ENCODE measurements at regions not wholly inside any gene's neighbourhood (a gene's known extent, or its start where the extent isn't known, plus 50 kb on each side); places are given as distances from the start of the nearest gene placed in this dataset.

GRCh38 chr11:96760306-96760705 is 370.5 kb downstream of the JRKL start:
- H3K4me3 Mint-ChIP-seq = no peak overlapping the region
- Histone ChIP-seq H2BK5ac (ENCODE audit: insufficient read length, low read length) (no peak overlapping the region), H2BK20ac (ENCODE audit: low read depth, low read length, poor library complexity, severe bottlenecking) (no peak overlapping the region), H2BK120ac (ENCODE audit: low read depth, low read length, poor library complexity, severe bottlenecking) (no peak overlapping the region), H2AFZ (ENCODE audit: low read length) (no peak overlapping the region), H3K4me2 (ENCODE audit: insufficient read depth, insufficient read length, low read length) (no peak overlapping the region), H3K4me1 (ENCODE audit: insufficient read depth, low read length) (no peaks in the 10 kb centered on the region; the same call in 1 of the 2 replicates), H3K18ac (ENCODE audit: insufficient read length, low read depth, low read length) (no peak overlapping the region), H2BK12ac (ENCODE audit: insufficient read length, low read depth, low read length) (no peak overlapping the region), H4K8ac (replicated peaks; ENCODE audit: insufficient read length, low read depth, low read length) (no peak overlapping the region), H4K20me1 (ENCODE audit: control insufficient read depth, insufficient read depth, insufficient read length) (no peaks in the 10 kb centered on the region), H3T11ph (ENCODE audit: low read length) (no peak overlapping the region), H4K91ac (ENCODE audit: insufficient read length, low read depth, low read length) (no peak overlapping the region), H3K9ac (ENCODE audit: extremely low read depth, insufficient read length, low read length) (no peak overlapping the region), H3K23ac (ENCODE audit: insufficient read length, low read depth, low read length) (no peak overlapping the region), H3K23me2 (ENCODE audit: insufficient read length, low read depth, low read length, poor library complexity, severe bottlenecking) (no peaks in the 10 kb centered on the region), H2AK5ac (ENCODE audit: insufficient read length, low read length) (no peak overlapping the region), H3K56ac (ENCODE audit: insufficient read length, low read depth, low read length) (no peak overlapping the region), H2BK15ac (ENCODE audit: low read depth, low read length) (no peak overlapping the region), H3K9me3 (ENCODE audit: control insufficient read depth, low read depth, low read length) (no peaks in the 10 kb centered on the region), H3K14ac (ENCODE audit: insufficient read depth, low read length) (no peak overlapping the region), H3K79me2 (ENCODE audit: insufficient read depth, low read length) (no peaks in the 10 kb centered on the region), H3K79me1 (ENCODE audit: insufficient read depth, low read depth, low read length, poor library complexity, severe bottlenecking) (no peaks in the 10 kb centered on the region), H4K5ac (ENCODE audit: insufficient read length, low read depth, low read length) (no peak overlapping the region), H3K4ac (ENCODE audit: low read depth, low read length) (no peak overlapping the region), H3K27me3 (ENCODE audit: insufficient read depth, low read length) (no peaks in the 10 kb centered on the region), H3K27ac (ENCODE audit: insufficient read length, low read depth, low read length) (no peak overlapping the region)
- no peaks in the 10 kb centered on the region for H3K4me1 Mint-ChIP-seq
- no peaks in the 10 kb centered on the region for H3K27me3 Mint-ChIP-seq (ENCODE audit: low read depth)
- TF ChIP-seq CTCF (conservative IDR thresholded peaks at IDR 0.05) = no peak
- no CpG with 5 or more reads among the region's 2 CpGs for WGBS (ENCODE audit: extremely low coverage, insufficient read length, low lambda C conversion rate)
- no peaks in the 10 kb centered on the region for H3K36me3 Mint-ChIP-seq (ENCODE audit: insufficient read depth in 1 of 3, low read depth in 3 of 3)
- H3K27ac Mint-ChIP-seq = no peak overlapping the region
- DNase-seq = no peak
- H3K9me3 Mint-ChIP-seq = no peaks in the 10 kb centered on the region
